ENCODE measurements at regions not wholly inside any gene's neighbourhood (a gene's known extent, or its start where the extent isn't known, plus 50 kb on each side); places are given as distances from the start of the nearest gene placed in this dataset.

DNA sequence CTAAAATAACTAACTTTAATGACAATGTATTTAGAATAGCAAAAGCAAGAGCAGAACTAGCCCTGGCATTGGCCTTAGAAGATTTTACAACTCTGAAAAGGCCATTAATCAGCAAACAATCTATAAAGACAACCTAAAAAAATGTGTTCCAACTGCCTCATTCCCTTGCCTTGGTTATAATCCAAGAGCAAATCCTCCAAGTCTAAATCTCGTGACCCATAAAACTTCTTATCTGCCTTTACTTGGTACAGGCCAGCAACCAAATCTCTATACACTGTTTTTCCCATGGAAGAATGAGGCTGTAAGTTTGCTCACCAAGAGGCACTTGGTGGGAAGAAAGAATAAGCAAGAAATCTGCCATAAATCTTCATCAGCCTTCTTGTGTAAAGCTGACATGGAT lies 175.3 kb upstream of the MID1 start:
- no peak for TF ChIP-seq POLR2A (IDR thresholded peaks at IDR 0.05)
- TF ChIP-seq, protein P1, sequence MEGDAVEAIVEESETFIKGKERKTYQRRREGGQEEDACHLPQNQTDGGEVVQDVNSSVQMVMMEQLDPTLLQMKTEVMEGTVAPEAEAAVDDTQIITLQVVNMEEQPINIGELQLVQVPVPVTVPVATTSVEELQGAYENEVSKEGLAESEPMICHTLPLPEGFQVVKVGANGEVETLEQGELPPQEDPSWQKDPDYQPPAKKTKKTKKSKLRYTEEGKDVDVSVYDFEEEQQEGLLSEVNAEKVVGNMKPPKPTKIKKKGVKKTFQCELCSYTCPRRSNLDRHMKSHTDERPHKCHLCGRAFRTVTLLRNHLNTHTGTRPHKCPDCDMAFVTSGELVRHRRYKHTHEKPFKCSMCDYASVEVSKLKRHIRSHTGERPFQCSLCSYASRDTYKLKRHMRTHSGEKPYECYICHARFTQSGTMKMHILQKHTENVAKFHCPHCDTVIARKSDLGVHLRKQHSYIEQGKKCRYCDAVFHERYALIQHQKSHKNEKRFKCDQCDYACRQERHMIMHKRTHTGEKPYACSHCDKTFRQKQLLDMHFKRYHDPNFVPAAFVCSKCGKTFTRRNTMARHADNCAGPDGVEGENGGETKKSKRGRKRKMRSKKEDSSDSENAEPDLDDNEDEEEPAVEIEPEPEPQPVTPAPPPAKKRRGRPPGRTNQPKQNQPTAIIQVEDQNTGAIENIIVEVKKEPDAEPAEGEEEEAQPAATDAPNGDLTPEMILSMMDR (IDR thresholded peaks at IDR 0.05) = no peak
